Ascending aorta (tissue), 2 donors: ENCODE measurements at regions not wholly inside any gene's neighbourhood (a gene's known extent, or its start where the extent isn't known, plus 50 kb on each side); places are given as distances from the start of the nearest gene placed in this dataset.

ENCODE experiments used
- DNase-seq, 2 donors: peaks; one replicate each; pipeline ENCODE4 v3.0.0-alpha.2; 2019; ENCODE audit warnings: low spot score in 2 of 2
- H3K27ac ChIP-seq, 2 donors: fragments of 200-600 bp; sonication (generic); one replicate each; pipeline ENCODE4 v1.5.1; 2016 to 2017; ENCODE audit warnings: mild to moderate bottlenecking in 1 of 2
- H3K27me3 ChIP-seq: fragments of 200-600 bp; sonication (generic); one replicate; pipeline ENCODE4 v1.5.1; 2017
- H3K36me3 ChIP-seq, 2 donors: fragments of 200-600 bp; sonication (generic); one replicate each; pipeline ENCODE4 v1.5.1; 2016
- H3K4me1 ChIP-seq, 2 donors: fragments of 200-600 bp; sonication (generic); one replicate each; pipeline ENCODE4 v1.5.1; 2016 to 2017; ENCODE audit warnings: mild to moderate bottlenecking in 1 of 2
- H3K4me3 ChIP-seq, 2 donors: fragments of 200-600 bp; sonication (generic); one replicate each; pipeline ENCODE4 v1.5.1; 2016 to 2017; ENCODE audit warnings: mild to moderate bottlenecking in 1 of 2
- H3K9me3 ChIP-seq, 2 donors: fragments of 200-600 bp; sonication (generic); one replicate each; pipeline ENCODE4 v1.5.1; 2016
- intact Hi-C: fragments of 100-400 bp; cut with DNase I; formaldehyde crosslinking; loops from one replicate; pipeline ENCODE4 v1.15.1; 2023
- TF ChIP-seq, protein P1 (sequence below), 3 experiments: fragments of 200-600 bp in 2 of 3; fragments of 450-650 bp in 1 of 3; sonication (generic) in 2 of 3; IDR thresholded peaks; one replicate each; pipeline ENCODE4 v1.5.1; 2016 to 2019; ENCODE audit warnings: antibody characterized with exemption in 3 of 3, mild to moderate bottlenecking in 1 of 3, moderate library complexity in 1 of 3

DNA sequence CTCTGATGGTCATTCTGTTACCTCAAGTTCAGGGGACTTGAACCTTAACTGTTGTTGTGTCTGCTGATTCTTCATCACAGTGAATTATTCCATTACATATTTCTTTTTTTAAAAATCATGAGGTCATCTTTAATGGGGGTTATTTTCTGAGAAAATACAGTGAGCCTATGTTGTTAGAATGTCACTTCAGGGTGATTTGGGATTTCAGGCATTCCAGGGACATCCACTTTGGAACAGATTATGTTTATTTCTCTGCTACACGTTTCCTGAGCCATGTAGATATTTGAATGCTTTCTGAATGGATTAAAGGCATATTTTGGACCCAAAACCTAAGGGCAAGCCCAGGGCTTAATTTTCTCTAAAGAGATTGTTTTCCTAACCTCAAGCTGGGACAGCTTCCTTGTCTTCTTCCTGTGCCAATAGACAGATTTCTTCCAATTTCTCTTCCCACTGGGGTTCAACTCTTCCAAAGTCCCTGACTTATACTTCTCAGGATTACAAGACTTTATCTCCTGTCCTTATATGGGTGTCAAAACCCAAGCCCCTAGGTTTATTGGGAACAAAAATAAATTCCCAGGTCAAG is 271.7 kb downstream of the ARHGAP12 start:
- no peak for DNase-seq
- peak overlapping the region; percentile 42 to 70 for H3K27ac ChIP-seq

DNA sequence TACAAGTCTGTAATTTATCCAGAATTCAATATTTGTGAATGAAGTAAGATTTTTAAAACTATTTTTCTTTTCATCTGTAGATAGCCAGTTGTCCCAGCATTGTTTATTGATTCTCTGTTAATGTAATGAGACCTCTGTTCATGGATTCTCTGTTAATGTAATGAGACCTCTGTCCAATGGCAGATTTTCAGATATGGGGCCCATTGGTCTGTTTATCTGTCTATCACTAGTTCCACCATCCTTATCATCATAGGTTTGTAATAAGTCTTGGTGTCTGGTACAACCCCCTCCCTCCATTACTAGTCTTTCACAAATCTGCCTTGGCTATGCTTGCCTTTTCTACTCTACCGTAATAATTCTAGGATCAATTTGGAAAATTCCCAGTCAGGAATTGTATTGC is 276.6 kb downstream of the ARHGAP12 start:
- no peaks in the 10 kb centered on the region for H3K9me3 ChIP-seq
- intact Hi-C loops, result no loop called here
- TF ChIP-seq, protein P1, sequence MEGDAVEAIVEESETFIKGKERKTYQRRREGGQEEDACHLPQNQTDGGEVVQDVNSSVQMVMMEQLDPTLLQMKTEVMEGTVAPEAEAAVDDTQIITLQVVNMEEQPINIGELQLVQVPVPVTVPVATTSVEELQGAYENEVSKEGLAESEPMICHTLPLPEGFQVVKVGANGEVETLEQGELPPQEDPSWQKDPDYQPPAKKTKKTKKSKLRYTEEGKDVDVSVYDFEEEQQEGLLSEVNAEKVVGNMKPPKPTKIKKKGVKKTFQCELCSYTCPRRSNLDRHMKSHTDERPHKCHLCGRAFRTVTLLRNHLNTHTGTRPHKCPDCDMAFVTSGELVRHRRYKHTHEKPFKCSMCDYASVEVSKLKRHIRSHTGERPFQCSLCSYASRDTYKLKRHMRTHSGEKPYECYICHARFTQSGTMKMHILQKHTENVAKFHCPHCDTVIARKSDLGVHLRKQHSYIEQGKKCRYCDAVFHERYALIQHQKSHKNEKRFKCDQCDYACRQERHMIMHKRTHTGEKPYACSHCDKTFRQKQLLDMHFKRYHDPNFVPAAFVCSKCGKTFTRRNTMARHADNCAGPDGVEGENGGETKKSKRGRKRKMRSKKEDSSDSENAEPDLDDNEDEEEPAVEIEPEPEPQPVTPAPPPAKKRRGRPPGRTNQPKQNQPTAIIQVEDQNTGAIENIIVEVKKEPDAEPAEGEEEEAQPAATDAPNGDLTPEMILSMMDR (IDR thresholded peaks at IDR 0.05), result no peak
- no peaks in the 10 kb centered on the region for H3K36me3 ChIP-seq
- no peak for DNase-seq
- H3K27me3 ChIP-seq, result no peaks in the 10 kb centered on the region
- H3K4me3 ChIP-seq, result no peak overlapping the region
- H3K4me1 ChIP-seq, result peaks cover 0 to 7% of the 10 kb centered on the region in 2 donors
- H3K27ac ChIP-seq, result no peak overlapping the region

More for the DNA sequence above, 271.7 kb downstream of the ARHGAP12 start:
- TF ChIP-seq, protein P1 (IDR thresholded peaks at IDR 0.05), result no peak
- Histone ChIP-seq H3K9me3 (no peaks in the 10 kb centered on the region), H3K4me1 (peaks cover 0 to 11% of the 10 kb centered on the region in 2 donors), H3K36me3 (no peaks in the 10 kb centered on the region), H3K27me3 (no peaks in the 10 kb centered on the region), H3K4me3 (no peak overlapping the region)
- intact Hi-C loops, result no loop called here

- H3K4me3 ChIP-seq, result peak overlapping the region; percentile 34 to 58
- no peaks in the 10 kb centered on the region for H3K36me3 ChIP-seq
- no peaks in the 10 kb centered on the region for H3K27me3 ChIP-seq
- TF ChIP-seq, protein P1 (IDR thresholded peaks at IDR 0.05), result no peak
- intact Hi-C loops, result loop anchor here (2.0 kb wide), 1 partner anchor 47 kb away; no protein-coding TSS in a partner anchor
- no peaks in the 10 kb centered on the region for H3K9me3 ChIP-seq
- H3K4me1 ChIP-seq, result peaks cover 0 to 3% of the 10 kb centered on the region in 2 donors
- peak overlapping the region; percentile 74 to 93 for H3K27ac ChIP-seq
- peak; percentile 50 to 90 for DNase-seq
Measured at GRCh38 chr10:31650010-31650409, 278.6 kb downstream of the ARHGAP12 start.

GRCh38 chr10:31648966-31649365 is 279.7 kb downstream of the ARHGAP12 start:
- no peaks in the 10 kb centered on the region for H3K27me3 ChIP-seq
- peak overlapping the region in 1 of 2 donors; percentile 58 for H3K4me3 ChIP-seq
- H3K9me3 ChIP-seq, result no peaks in the 10 kb centered on the region
- TF ChIP-seq, protein P1 (IDR thresholded peaks at IDR 0.05), result no peak
- H3K4me1 ChIP-seq, result peaks cover 0 to 3% of the 10 kb centered on the region in 2 donors
- no peaks in the 10 kb centered on the region for H3K36me3 ChIP-seq
- H3K27ac ChIP-seq, result peak overlapping the region; percentile 74 to 93
- no peak for DNase-seq
- intact Hi-C loops, result no loop called here

- peaks cover 0 to 3% of the 10 kb centered on the region in 2 donors for H3K4me1 ChIP-seq
- H3K9me3 ChIP-seq, result no peaks in the 10 kb centered on the region
- no peak overlapping the region for H3K27ac ChIP-seq
- no peak for DNase-seq
- H3K36me3 ChIP-seq, result no peaks in the 10 kb centered on the region
- H3K4me3 ChIP-seq, result no peak overlapping the region
- TF ChIP-seq, protein P1 (IDR thresholded peaks at IDR 0.05), result no peak
- intact Hi-C loops, result no loop called here
- no peaks in the 10 kb centered on the region for H3K27me3 ChIP-seq
Measured at GRCh38 chr10:31647861-31648260, 280.8 kb downstream of the ARHGAP12 start.
